HepG2 (cell line): ENCODE measurements at regions not wholly inside any gene's neighbourhood (a gene's known extent, or its start where the extent isn't known, plus 50 kb on each side); places are given as distances from the start of the nearest gene placed in this dataset.

ENCODE experiments used
- FOXP4 ChIP-seq: sonication (generic); formaldehyde crosslinking; IDR thresholded peaks from 2 replicates; pipeline ENCODE4 v1.4.0; 2020; ENCODE audit warnings: missing genetic modification reagents
- REXO4 ChIP-seq: sonication (generic); formaldehyde crosslinking; IDR thresholded peaks from 2 replicates; pipeline ENCODE4 v1.8.0; 2022; ENCODE audit warnings: missing genetic modification reagents, mild to moderate bottlenecking, borderline replicate concordance
- THYN1 ChIP-seq: sonication (generic); formaldehyde crosslinking; IDR thresholded peaks from 2 replicates; pipeline ENCODE4 v1.8.1; 2023; ENCODE audit warnings: low read depth, mild to moderate bottlenecking, moderate library complexity, missing genetic modification reagents, borderline replicate concordance
- YEATS4 ChIP-seq: sonication (generic); formaldehyde crosslinking; IDR thresholded peaks from 2 replicates; pipeline ENCODE4 v1.4.0; 2020; ENCODE audit warnings: missing genetic modification reagents, borderline replicate concordance
- ZNF160 ChIP-seq: sonication (generic); formaldehyde crosslinking; IDR thresholded peaks from 2 replicates; pipeline ENCODE4 v1.8.0; 2022; ENCODE audit warnings: mild to moderate bottlenecking, inconsistent platforms, missing genetic modification reagents
- ZNF607 ChIP-seq: sonication (generic); formaldehyde crosslinking; IDR thresholded peaks from 2 replicates; pipeline ENCODE4 v1.5.1; 2020; ENCODE audit warnings: missing genetic modification reagents, mild to moderate bottlenecking, borderline replicate concordance
- ZNF782 ChIP-seq: sonication (generic); formaldehyde crosslinking; IDR thresholded peaks from 2 replicates; pipeline ENCODE4 v1.4.0; 2020; ENCODE audit warnings: missing genetic modification reagents, mild to moderate bottlenecking, borderline replicate concordance
- ZSCAN21 ChIP-seq: sonication (generic); formaldehyde crosslinking; IDR thresholded peaks from 2 replicates; pipeline ENCODE4 v1.8.0; 2022; ENCODE audit warnings: mild to moderate bottlenecking, missing genetic modification reagents, moderate library complexity, borderline replicate concordance
- TF ChIP-seq, protein P1 (sequence below): sonication (generic); formaldehyde crosslinking; IDR thresholded peaks from 2 replicates; pipeline ENCODE4 v1.8.0; 2022; ENCODE audit warnings: low read depth, missing genetic modification reagents

DNA sequence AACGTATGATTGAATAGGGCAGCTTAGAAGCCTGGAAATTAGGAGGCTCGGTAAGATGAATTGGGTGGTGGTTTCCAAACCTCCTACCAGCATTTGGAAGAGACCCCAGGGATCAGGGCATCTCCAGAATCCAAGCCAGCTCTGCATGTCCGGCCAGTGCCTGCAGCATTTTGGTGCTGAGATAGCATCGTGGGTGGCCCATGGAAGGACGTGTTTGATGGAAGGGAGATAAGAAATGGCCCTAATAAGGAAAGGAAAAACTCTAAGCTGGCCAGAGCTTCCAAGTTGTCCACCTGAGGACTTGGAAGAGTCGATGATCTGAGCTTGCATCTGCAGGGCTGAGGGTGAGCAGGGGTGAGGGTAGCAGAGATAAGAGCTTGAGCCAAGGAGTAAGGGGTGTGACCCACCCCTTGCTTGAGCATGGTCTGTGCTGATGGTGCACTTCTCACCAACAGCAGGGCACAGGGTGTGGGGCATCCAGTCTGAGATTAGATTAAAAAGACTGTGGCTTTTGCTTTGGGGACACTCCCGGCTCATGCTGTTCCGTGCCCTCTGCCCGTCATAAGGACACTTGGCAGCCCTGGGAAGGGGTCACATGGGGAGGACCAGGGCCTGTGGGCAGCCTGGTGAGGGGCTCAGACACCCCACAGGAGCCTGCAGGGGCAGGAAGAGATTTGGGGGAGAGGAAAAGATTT lies 213.2 kb downstream of the ERMARD start (continued):
- TF ChIP-seq ZNF782 (CRISPR knock-in tag) (no peak), ZNF607 (CRISPR knock-in tag) (no peak), YEATS4 (CRISPR knock-in tag) (no peak), REXO4 (CRISPR knock-in tag) (no peak), ZSCAN21 (CRISPR knock-in tag) (no peak), THYN1 (no peak), FOXP4 (CRISPR knock-in tag) (no peak), ZNF160 (no peak)
- TF ChIP-seq, protein P1, sequence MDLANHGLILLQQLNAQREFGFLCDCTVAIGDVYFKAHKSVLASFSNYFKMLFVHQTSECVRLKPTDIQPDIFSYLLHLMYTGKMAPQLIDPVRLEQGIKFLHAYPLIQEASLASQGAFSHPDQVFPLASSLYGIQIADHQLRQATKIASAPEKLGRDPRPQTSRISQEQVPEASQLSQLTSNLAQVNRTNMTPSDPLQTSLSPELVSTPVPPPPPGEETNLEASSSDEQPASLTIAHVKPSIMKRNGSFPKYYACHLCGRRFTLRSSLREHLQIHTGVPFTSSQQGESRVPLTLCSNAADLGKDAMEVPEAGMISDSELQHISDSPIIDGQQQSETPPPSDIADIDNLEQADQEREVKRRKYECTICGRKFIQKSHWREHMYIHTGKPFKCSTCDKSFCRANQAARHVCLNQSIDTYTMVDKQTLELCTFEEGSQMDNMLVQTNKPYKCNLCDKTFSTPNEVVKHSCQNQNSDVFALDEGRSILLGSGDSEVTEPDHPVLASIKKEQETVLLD, result no peak
